ENCODE measurements at regions not wholly inside any gene's neighbourhood (a gene's known extent, or its start where the extent isn't known, plus 50 kb on each side); places are given as distances from the start of the nearest gene placed in this dataset.

GRCh38 chr5:4880304-4880741, 259.8 kb upstream of the ADAMTS16 start:
- no peaks in the 10 kb centered on the region for H3K9me3 ChIP-seq (ENCODE audit: control insufficient read depth, low read length)
- H3K4me1 Mint-ChIP-seq = no peaks in the 10 kb centered on the region

GRCh38 chr5:4881366-4882002, 258.6 kb upstream of the ADAMTS16 start:
- Mint-ChIP-seq H3K4me1 (no peaks in the 10 kb centered on the region), H3K27me3 (ENCODE audit: insufficient read depth) (no peaks in the 10 kb centered on the region), H3K9me3 (no peaks in the 10 kb centered on the region), H3K4me3 (no peak overlapping the region), H3K36me3 (ENCODE audit: low read depth) (no peaks in the 10 kb centered on the region), H3K27ac (no peak overlapping the region)
- Histone ChIP-seq H3K4me1 (ENCODE audit: control insufficient read depth, insufficient read depth, low read length) (no peaks in the 10 kb centered on the region), H3K36me3 (ENCODE audit: control insufficient read depth, insufficient read depth, low read length) (no peaks in the 10 kb centered on the region), H3K4me3 (ENCODE audit: low read length) (no peak overlapping the region), H3K9ac (ENCODE audit: extremely low read depth, low read length, poor library complexity, severe bottlenecking) (no peak overlapping the region), H3K27ac (ENCODE audit: low read depth, low read length) (no peak overlapping the region), H3K27me3 (ENCODE audit: control insufficient read depth, insufficient read depth, low read length, poor library complexity, severe bottlenecking) (no peaks in the 10 kb centered on the region), H3K9me3 (ENCODE audit: control insufficient read depth, low read length) (no peaks in the 10 kb centered on the region)
- TF ChIP-seq CTCF (conservative IDR thresholded peaks at IDR 0.05) = no peak
- 92 to 100% methylated on average over 3 to 8 of the region's 8 CpGs for WGBS, 2 experiments (ENCODE audit: insufficient coverage in 1 of 2, insufficient read length in 1 of 2)
- DNase-seq = no peak

More at GRCh38 chr5:4880304-4880741, 259.8 kb upstream of the ADAMTS16 start:
- H3K27me3 Mint-ChIP-seq (ENCODE audit: insufficient read depth) = no peaks in the 10 kb centered on the region
- no peak overlapping the region for H3K4me3 Mint-ChIP-seq
- no peaks in the 10 kb centered on the region for H3K36me3 ChIP-seq (ENCODE audit: control insufficient read depth, insufficient read depth, low read length)
- no peaks in the 10 kb centered on the region for H3K4me1 ChIP-seq (ENCODE audit: control insufficient read depth, insufficient read depth, low read length)
- no peak overlapping the region for H3K27ac ChIP-seq (ENCODE audit: low read depth, low read length)
- no peak for TF ChIP-seq CTCF (conservative IDR thresholded peaks at IDR 0.05)
- 92 to 93% methylated on average over 10 to 15 of the region's 15 CpGs for WGBS, 2 experiments (ENCODE audit: insufficient coverage in 1 of 2, insufficient read length in 1 of 2)
- DNase-seq = peak; percentile 56
- H3K27ac Mint-ChIP-seq = no peak overlapping the region
- no peaks in the 10 kb centered on the region for H3K9me3 Mint-ChIP-seq
- H3K36me3 Mint-ChIP-seq (ENCODE audit: low read depth) = no peaks in the 10 kb centered on the region
- no peak overlapping the region for H3K4me3 ChIP-seq (ENCODE audit: low read length)
- H3K9ac ChIP-seq (ENCODE audit: extremely low read depth, low read length, poor library complexity, severe bottlenecking) = no peak overlapping the region
- no peaks in the 10 kb centered on the region for H3K27me3 ChIP-seq (ENCODE audit: control insufficient read depth, insufficient read depth, low read length, poor library complexity, severe bottlenecking)

GRCh38 chr5:4882186-4882585, 257.9 kb upstream of the ADAMTS16 start:
- Histone ChIP-seq H3K36me3 (ENCODE audit: control insufficient read depth, insufficient read depth, low read length) (no peaks in the 10 kb centered on the region), H3K27ac (ENCODE audit: low read depth, low read length) (no peak overlapping the region), H3K9me3 (ENCODE audit: control insufficient read depth, low read length) (no peaks in the 10 kb centered on the region), H3K27me3 (ENCODE audit: control insufficient read depth, insufficient read depth, low read length, poor library complexity, severe bottlenecking) (no peaks in the 10 kb centered on the region), H3K9ac (ENCODE audit: extremely low read depth, low read length, poor library complexity, severe bottlenecking) (no peak overlapping the region), H3K4me3 (ENCODE audit: low read length) (no peak overlapping the region), H3K4me1 (ENCODE audit: control insufficient read depth, insufficient read depth, low read length) (no peaks in the 10 kb centered on the region)
- Mint-ChIP-seq H3K4me3 (no peak overlapping the region), H3K9me3 (no peaks in the 10 kb centered on the region), H3K27me3 (ENCODE audit: insufficient read depth) (no peaks in the 10 kb centered on the region), H3K27ac (no peak overlapping the region), H3K4me1 (no peaks in the 10 kb centered on the region), H3K36me3 (ENCODE audit: low read depth) (no peaks in the 10 kb centered on the region)
- 92% methylated on average over 4 of the region's 4 CpGs; no CpG with 5 or more reads in 1 of the 2 experiments for WGBS, 2 experiments (ENCODE audit: insufficient coverage in 1 of 2, insufficient read length in 1 of 2)
- no peak for TF ChIP-seq CTCF (conservative IDR thresholded peaks at IDR 0.05)
- DNase-seq = no peak

Data from endodermal cell (in vitro differentiated cells).